Upper lobe of left lung (tissue), 4 donors: ENCODE measurements at regions not wholly inside any gene's neighbourhood (a gene's known extent, or its start where the extent isn't known, plus 50 kb on each side); places are given as distances from the start of the nearest gene placed in this dataset.

Experiments
- CTCF ChIP-seq, 6 experiments: fragments of 450-650 bp in 4 of 6; fragments of 200-600 bp in 2 of 6; sonication (generic) in 2 of 6; IDR thresholded peaks; one replicate each; pipeline ENCODE4 v1.5.1; 2016 to 2019; ENCODE audit warnings: antibody characterized with exemption in 6 of 6
- POLR2A ChIP-seq, 4 donors: fragments of 450-650 bp; IDR thresholded peaks; one replicate each; pipeline ENCODE4 v1.5.1; 2016 to 2017; ENCODE audit warnings: antibody characterized with exemption in 4 of 4, mild to moderate bottlenecking in 2 of 4
- POLR2AphosphoS5 ChIP-seq, 2 donors: sonication (generic); formaldehyde crosslinking; IDR thresholded peaks; one replicate each; pipeline ENCODE4 v1.5.1; 2017; ENCODE audit warnings: antibody characterized with exemption in 2 of 2

- no peak for TF ChIP-seq POLR2A (IDR thresholded peaks at IDR 0.05)
- no peak for TF ChIP-seq POLR2AphosphoS5 (IDR thresholded peaks at IDR 0.05)
- TF ChIP-seq CTCF (IDR thresholded peaks at IDR 0.05), result no peak
Measured at GRCh38 chr14:27205036-27205435, 607.2 kb upstream of the NOVA1 start.
